Trophoblast cell (in vitro differentiated cells and primary cell): ENCODE measurements at regions not wholly inside any gene's neighbourhood (a gene's known extent, or its start where the extent isn't known, plus 50 kb on each side); places are given as distances from the start of the nearest gene placed in this dataset.

ENCODE experiments used
- DNase-seq, 2 donors: peaks; one replicate each; pipeline ENCODE4 v3.0.0-alpha.2; 2016
- H2AFZ ChIP-seq: 2 replicates; pipeline ENCODE4 v1.6.1; 2013; ENCODE audit warnings: low read length, moderate library complexity, mild to moderate bottlenecking; ENCODE audit not compliant: insufficient read depth, poor library complexity
- H2AK5ac ChIP-seq: 2 replicates; pipeline ENCODE4 v1.6.1; 2013; ENCODE audit warnings: mild to moderate bottlenecking, low read length
- H2BK120ac ChIP-seq: 2 replicates; pipeline ENCODE4 v1.6.1; 2013; ENCODE audit warnings: low read length, mild to moderate bottlenecking, moderate library complexity; ENCODE audit not compliant: insufficient read depth, poor library complexity
- H2BK12ac ChIP-seq: 2 replicates; pipeline ENCODE4 v1.6.1; 2013; ENCODE audit warnings: mild to moderate bottlenecking, low read length, moderate library complexity
- H2BK5ac ChIP-seq: 2 replicates; pipeline ENCODE4 v1.6.1; 2013; ENCODE audit warnings: low read length, low read depth, moderate library complexity, mild to moderate bottlenecking; ENCODE audit not compliant: poor library complexity
- H3K14ac ChIP-seq: 2 replicates; pipeline ENCODE4 v1.6.1; 2013; ENCODE audit warnings: mild to moderate bottlenecking, low read length
- H3K18ac ChIP-seq: 2 replicates; pipeline ENCODE4 v1.6.1; 2013; ENCODE audit warnings: mild to moderate bottlenecking, low read length
- H3K23ac ChIP-seq: 2 replicates; pipeline ENCODE4 v1.6.1; 2013; ENCODE audit warnings: low read length
- H3K27ac ChIP-seq: 2 replicates; pipeline ENCODE4 v1.5.1; 2013; ENCODE audit warnings: low read depth, mild to moderate bottlenecking, inconsistent platforms, low read length, moderate library complexity
- H3K27me3 ChIP-seq: 2 replicates; pipeline ENCODE4 v1.6.1; 2013; ENCODE audit warnings: inconsistent platforms, mild to moderate bottlenecking, low read length, moderate library complexity; ENCODE audit not compliant: insufficient read depth
- H3K36me3 ChIP-seq, 2 experiments: 1 replicate in 1 of 2; 2 replicates in 1 of 2; pipeline ENCODE4 v1.6.1; 2013; ENCODE audit warnings: low read length in 2 of 2, mild to moderate bottlenecking in 2 of 2, moderate library complexity in 1 of 2; ENCODE audit not compliant: insufficient read depth in 2 of 2, control insufficient read depth in 1 of 2
- H3K4ac ChIP-seq: 2 replicates; pipeline ENCODE4 v1.6.1; 2013; ENCODE audit warnings: low read depth, mild to moderate bottlenecking, low read length, moderate library complexity
- H3K4me1 ChIP-seq, 2 experiments: 1 replicate in 1 of 2; 2 replicates in 1 of 2; pipeline ENCODE4 v1.6.1; 2013; ENCODE audit warnings: low read length in 2 of 2, mild to moderate bottlenecking in 2 of 2, moderate library complexity in 1 of 2; ENCODE audit not compliant: insufficient read depth in 2 of 2, control insufficient read depth in 1 of 2
- H3K4me2 ChIP-seq: 2 replicates; pipeline ENCODE4 v1.6.1; 2013; ENCODE audit warnings: inconsistent platforms, mild to moderate bottlenecking, low read length, moderate library complexity
- H3K4me3 ChIP-seq: 2 replicates; pipeline ENCODE4 v1.5.1; 2013; ENCODE audit warnings: mild to moderate bottlenecking, low read depth, low read length, inconsistent platforms
- H3K79me1 ChIP-seq: one replicate; pipeline ENCODE4 v1.6.1; 2013; ENCODE audit warnings: low read length
- H3K79me2 ChIP-seq: 2 replicates; pipeline ENCODE4 v1.6.1; 2013; ENCODE audit warnings: low read length, mild to moderate bottlenecking; ENCODE audit not compliant: control insufficient read depth, insufficient read depth, poor library complexity
- H3K9ac ChIP-seq: 2 replicates; pipeline ENCODE4 v1.6.1; 2013; ENCODE audit warnings: mild to moderate bottlenecking, low read length
- H3K9me3 ChIP-seq: 2 replicates; pipeline ENCODE4 v1.6.1; 2013; ENCODE audit warnings: low read depth, mild to moderate bottlenecking, control low read depth, inconsistent platforms, low read length; ENCODE audit not compliant: insufficient read depth
- H4K12ac ChIP-seq: 2 replicates; pipeline ENCODE4 v1.6.1; 2013; ENCODE audit warnings: low read depth, mild to moderate bottlenecking, low read length, moderate library complexity
- H4K8ac ChIP-seq: 2 replicates; pipeline ENCODE4 v1.6.1; 2013; ENCODE audit warnings: low read depth, mild to moderate bottlenecking, low read length, moderate library complexity
- H4K91ac ChIP-seq: one replicate; pipeline ENCODE4 v1.6.1; 2013; ENCODE audit warnings: low read depth, mild to moderate bottlenecking, low read length, moderate library complexity
- WGBS: extraction: QIAGEN DNeasy Blood & Tissue Kit; methylation state at CpG from one replicate; pipeline ENCODE4 v1.1.7; 2013; ENCODE audit warnings: missing lambda C conversion rate; ENCODE audit not compliant: insufficient read length, insufficient coverage; ENCODE audit errors: extremely low coverage; 5-methylcytosine and 5-hydroxymethylcytosine counted together

DNA sequence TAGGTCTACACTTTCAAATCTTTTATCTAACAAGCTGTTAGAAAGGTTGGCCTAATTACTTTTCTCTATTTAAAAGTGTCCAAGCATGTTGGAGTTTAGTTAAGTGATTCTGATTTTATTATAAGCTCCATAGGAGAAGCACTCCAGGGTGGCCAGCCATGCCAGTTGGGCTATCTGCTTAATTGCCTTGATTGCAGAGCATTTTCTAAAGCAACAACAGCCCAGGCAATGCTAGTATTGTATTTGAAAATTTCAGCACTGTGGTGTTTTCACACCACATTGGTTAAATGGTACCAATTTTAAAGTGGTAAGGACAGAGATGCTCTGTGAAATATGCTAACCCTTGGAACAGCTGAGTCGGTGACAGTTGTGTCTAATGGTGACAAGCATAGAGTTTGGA lies 510.5 kb upstream of the CDH8 start:
- no peak overlapping the region for H2AFZ ChIP-seq
- H4K12ac ChIP-seq, result no peak overlapping the region
- no peak overlapping the region for H2BK12ac ChIP-seq
- no CpG with 5 or more reads among the region's 1 CpG for WGBS
- no peak overlapping the region for H3K9ac ChIP-seq
- H3K4ac ChIP-seq, result no peak overlapping the region
- no peak overlapping the region for H3K27ac ChIP-seq
- no peaks in the 10 kb centered on the region for H3K9me3 ChIP-seq
- H2BK120ac ChIP-seq, result no peak overlapping the region
- no peak overlapping the region for H3K23ac ChIP-seq
- no peaks in the 10 kb centered on the region for H3K36me3 ChIP-seq
- H3K14ac ChIP-seq, result no peak overlapping the region
- no peak overlapping the region for H4K8ac ChIP-seq
- no peaks in the 10 kb centered on the region for H3K4me1 ChIP-seq
- no peak overlapping the region for H3K4me2 ChIP-seq
- H3K79me2 ChIP-seq, result no peaks in the 10 kb centered on the region
- H3K27me3 ChIP-seq, result no peaks in the 10 kb centered on the region
- no peaks in the 10 kb centered on the region for H3K79me1 ChIP-seq
- H3K18ac ChIP-seq, result no peak overlapping the region
- no peak overlapping the region for H2AK5ac ChIP-seq
- H2BK5ac ChIP-seq, result no peak overlapping the region
- no peak overlapping the region for H3K4me3 ChIP-seq
- no peak for DNase-seq
- no peak overlapping the region for H4K91ac ChIP-seq

GRCh38 chr16:62545039-62545438 lies 508.8 kb upstream of the CDH8 start:
- Histone ChIP-seq H3K4me1 (no peaks in the 10 kb centered on the region), H3K18ac (no peak overlapping the region), H4K91ac (no peak overlapping the region), H3K4me2 (no peak overlapping the region), H3K36me3 (no peaks in the 10 kb centered on the region), H3K79me1 (no peaks in the 10 kb centered on the region), H3K9me3 (no peaks in the 10 kb centered on the region), H3K4me3 (no peak overlapping the region), H3K14ac (no peak overlapping the region), H2BK12ac (no peak overlapping the region), H3K79me2 (no peaks in the 10 kb centered on the region), H3K4ac (no peak overlapping the region), H3K27me3 (no peaks in the 10 kb centered on the region), H4K8ac (no peak overlapping the region), H3K27ac (no peak overlapping the region), H2AK5ac (no peak overlapping the region), H2AFZ (no peak overlapping the region), H3K23ac (no peak overlapping the region), H2BK5ac (no peak overlapping the region), H2BK120ac (no peak overlapping the region), H4K12ac (no peak overlapping the region), H3K9ac (no peak overlapping the region)
- DNase-seq, result no peak

DNA sequence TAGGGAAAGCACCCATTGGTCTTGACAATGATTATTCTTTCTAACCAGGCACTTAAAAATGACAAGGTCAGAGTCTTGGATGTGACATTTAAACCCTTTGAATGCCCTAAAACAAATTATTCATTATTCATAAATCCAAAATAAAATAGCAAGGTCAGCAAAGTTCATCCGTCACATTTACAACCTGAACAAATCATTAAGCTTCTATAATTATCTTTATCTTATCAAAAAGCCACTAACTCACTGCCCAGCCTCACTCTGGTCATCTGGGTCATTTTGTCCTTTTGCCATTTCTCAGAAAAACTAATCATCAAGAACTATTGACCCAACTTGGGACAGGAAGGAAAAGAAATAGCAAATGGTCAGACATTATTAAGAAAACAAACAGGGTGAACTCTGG lies 507.3 kb upstream of the CDH8 start:
- WGBS, result no CpG with 5 or more reads among the region's 1 CpG
- Histone ChIP-seq H3K79me1 (no peaks in the 10 kb centered on the region), H2BK5ac (no peak overlapping the region), H2AFZ (no peak overlapping the region), H3K36me3 (no peaks in the 10 kb centered on the region), H3K4me1 (no peaks in the 10 kb centered on the region), H4K12ac (no peak overlapping the region), H2BK120ac (no peak overlapping the region), H3K4me3 (no peak overlapping the region), H3K27ac (no peak overlapping the region), H3K79me2 (no peaks in the 10 kb centered on the region), H2BK12ac (no peak overlapping the region), H3K9me3 (no peaks in the 10 kb centered on the region), H2AK5ac (no peak overlapping the region), H3K18ac (no peak overlapping the region), H3K27me3 (no peaks in the 10 kb centered on the region), H3K4me2 (no peak overlapping the region), H3K9ac (no peak overlapping the region), H3K23ac (no peak overlapping the region), H3K14ac (no peak overlapping the region), H4K8ac (no peak overlapping the region), H3K4ac (no peak overlapping the region), H4K91ac (no peak overlapping the region)
- no peak for DNase-seq

- DNase-seq, result no peak
- H3K4me1 ChIP-seq, result no peaks in the 10 kb centered on the region
- H3K4ac ChIP-seq, result no peak overlapping the region
- H3K27me3 ChIP-seq, result no peaks in the 10 kb centered on the region
- H2BK5ac ChIP-seq, result no peak overlapping the region
- H3K9ac ChIP-seq, result no peak overlapping the region
- H3K18ac ChIP-seq, result no peak overlapping the region
- no peak overlapping the region for H3K23ac ChIP-seq
- no peak overlapping the region for H4K8ac ChIP-seq
- H3K9me3 ChIP-seq, result no peaks in the 10 kb centered on the region
- H2BK120ac ChIP-seq, result no peak overlapping the region
- no peak overlapping the region for H3K4me2 ChIP-seq
- H2AK5ac ChIP-seq, result no peak overlapping the region
- WGBS, result no CpG with 5 or more reads among the region's 1 CpG
- no peaks in the 10 kb centered on the region for H3K36me3 ChIP-seq
- no peak overlapping the region for H4K12ac ChIP-seq
- H2AFZ ChIP-seq, result no peak overlapping the region
- H3K4me3 ChIP-seq, result no peak overlapping the region
- no peak overlapping the region for H3K27ac ChIP-seq
- no peak overlapping the region for H2BK12ac ChIP-seq
- H3K14ac ChIP-seq, result no peak overlapping the region
- no peak overlapping the region for H4K91ac ChIP-seq
- H3K79me2 ChIP-seq, result no peaks in the 10 kb centered on the region
- H3K79me1 ChIP-seq, result no peaks in the 10 kb centered on the region
Measured at GRCh38 chr16:62539657-62540056, 503.4 kb upstream of the CDH8 start.

- H3K79me1 ChIP-seq, result no peaks in the 10 kb centered on the region
- H3K23ac ChIP-seq, result no peak overlapping the region
- H2AK5ac ChIP-seq, result no peak overlapping the region
- H3K14ac ChIP-seq, result no peak overlapping the region
- H3K27ac ChIP-seq, result no peak overlapping the region
- H3K9ac ChIP-seq, result no peak overlapping the region
- no peak overlapping the region for H4K12ac ChIP-seq
- no peaks in the 10 kb centered on the region for H3K9me3 ChIP-seq
- DNase-seq, result no peak
- no peak overlapping the region for H3K18ac ChIP-seq
- H4K91ac ChIP-seq, result no peak overlapping the region
- H2BK12ac ChIP-seq, result no peak overlapping the region
- H3K4ac ChIP-seq, result no peak overlapping the region
- H2BK5ac ChIP-seq, result no peak overlapping the region
- H3K4me1 ChIP-seq, result peaks cover 0 to 2% of the 10 kb centered on the region in 2 experiments
- no peaks in the 10 kb centered on the region for H3K27me3 ChIP-seq
- no peaks in the 10 kb centered on the region for H3K36me3 ChIP-seq
- H3K4me3 ChIP-seq, result no peak overlapping the region
- whole genome bisulfite sequencing, result no CpG with 5 or more reads among the region's 3 CpGs
- H2AFZ ChIP-seq, result no peak overlapping the region
- no peak overlapping the region for H3K4me2 ChIP-seq
- H3K79me2 ChIP-seq, result no peaks in the 10 kb centered on the region
- H4K8ac ChIP-seq, result no peak overlapping the region
- no peak overlapping the region for H2BK120ac ChIP-seq
Measured at GRCh38 chr16:62530426-62530825, 494.2 kb upstream of the CDH8 start.
